Right lobe of liver (tissue), 6 donors: ENCODE measurements at regions not wholly inside any gene's neighbourhood (a gene's known extent, or its start where the extent isn't known, plus 50 kb on each side); places are given as distances from the start of the nearest gene placed in this dataset.

Experiments used
- ATAC-seq, 4 donors: fragments of 200-7000 bp; cut with Tn5 transposase; one replicate each; pipeline ENCODE4 v1.9.1; 2020; ENCODE audit warnings: mild to moderate bottlenecking in 4 of 4, moderate library complexity in 4 of 4
- DNase-seq, 3 donors: peaks; one replicate each; pipeline ENCODE4 v3.0.0-alpha.2; 2020
- H3K27ac ChIP-seq, 3 donors: fragments of 200-600 bp; one replicate each; pipeline ENCODE4 v1.8.0; 2022
- H3K27me3 ChIP-seq, 2 donors: fragments of 200-600 bp; one replicate each; pipeline ENCODE4 v1.8.0; 2022
- H3K36me3 ChIP-seq, 4 donors: fragments of 200-600 bp; sonication (generic) in 1 of 4; one replicate each; pipeline versions ENCODE4 v1.5.1 to v1.8.0; 2017 to 2022; ENCODE audit warnings: control low read depth in 1 of 4
- H3K4me1 ChIP-seq, 4 donors: fragments of 200-600 bp; sonication (generic) in 1 of 4; one replicate each; pipeline versions ENCODE4 v1.5.1 to v1.8.0; 2017 to 2022; ENCODE audit warnings: control low read depth in 1 of 4
- H3K4me3 ChIP-seq, 3 donors: fragments of 200-600 bp; one replicate each; pipeline ENCODE4 v1.8.0; 2022
- H3K9me3 ChIP-seq, 4 donors: fragments of 200-600 bp; sonication (generic) in 1 of 4; one replicate each; pipeline versions ENCODE4 v1.5.1 to v1.8.0; 2017 to 2022; ENCODE audit warnings: control low read depth in 1 of 4
- CTCF ChIP-seq, 4 donors: fragments of 200-600 bp in 3 of 4; fragments of 450-650 bp in 1 of 4; IDR thresholded peaks; one replicate each; pipeline versions ENCODE4 v1.5.1 to v1.8.0; 2016 to 2022; ENCODE audit warnings: antibody characterized with exemption in 4 of 4, mild to moderate bottlenecking in 2 of 4
- POLR2A ChIP-seq: fragments of 450-650 bp; IDR thresholded peaks from one replicate; pipeline ENCODE4 v1.6.1; 2017; ENCODE audit warnings: antibody characterized with exemption, mild to moderate bottlenecking
- WGBS: methylation state at CpG from one replicate; pipeline ENCODE4 v1.1.6; 2018; ENCODE audit warnings: low coverage, low lambda C conversion rate; ENCODE audit not compliant: insufficient coverage; ENCODE audit errors: missing lambda C conversion rate; 5-methylcytosine and 5-hydroxymethylcytosine counted together
- intact Hi-C, 2 donors: fragments of 100-400 bp; cut with DNase I; formaldehyde crosslinking; loops; one replicate each; pipeline versions ENCODE4 v1.11.2 to v1.14.1; 2022
- donor health status: DM: no; HTN: yes; CAD: no.
- donor health status: DM: no; HTN: no; CAD: no.
- donor health status: DM: no; HTN: no; CAD: no.
- donor health status: DM: no; HTN: yes; CAD: no.
- donor health status: DM: no; HTN: yes; CAD: no.

GRCh38 chr22:49368976-49369725, 458.5 kb downstream of the BRD1 start:
- H3K9me3 ChIP-seq, result no peaks in the 10 kb centered on the region
- no peaks in the 10 kb centered on the region for H3K4me1 ChIP-seq
- ATAC-seq, result peak; percentile 16 to 53 (median 44)
- no peaks in the 10 kb centered on the region for H3K27me3 ChIP-seq
- no peaks in the 10 kb centered on the region for H3K36me3 ChIP-seq
- TF ChIP-seq CTCF (IDR thresholded peaks at IDR 0.05) (no peak), POLR2A (no peak)
- no peak overlapping the region for H3K27ac ChIP-seq
- WGBS, result 29% methylated on average over 13 of the region's 41 CpGs
- intact Hi-C loops, result no loop called here
- no peak for DNase-seq
- H3K4me3 ChIP-seq, result no peak overlapping the region

- no peak for DNase-seq
- H3K27me3 ChIP-seq, result no peaks in the 10 kb centered on the region
- intact Hi-C loops, result no loop called here
- H3K27ac ChIP-seq, result no peak overlapping the region
- H3K36me3 ChIP-seq, result no peaks in the 10 kb centered on the region
- H3K4me3 ChIP-seq, result no peak overlapping the region
- no peak for ATAC-seq
- WGBS, result 67% methylated on average over 15 of the region's 19 CpGs
- H3K9me3 ChIP-seq, result no peaks in the 10 kb centered on the region
- no peaks in the 10 kb centered on the region for H3K4me1 ChIP-seq
- TF ChIP-seq POLR2A (no peak), CTCF (IDR thresholded peaks at IDR 0.05) (no peak)
These were observed 459.3 kb downstream of the BRD1 start for GRCh38 chr22:49368221-49368975.

- TF ChIP-seq POLR2A (no peak), CTCF (IDR thresholded peaks at IDR 0.05) (no peak)
- Histone ChIP-seq H3K27me3 (no peaks in the 10 kb centered on the region), H3K27ac (no peak overlapping the region), H3K9me3 (no peaks in the 10 kb centered on the region), H3K4me1 (no peaks in the 10 kb centered on the region), H3K36me3 (no peaks in the 10 kb centered on the region), H3K4me3 (no peak overlapping the region)
- DNase-seq (no peak), ATAC-seq (no peak)
- 48% methylated on average over 10 of the region's 10 CpGs for WGBS
- intact Hi-C loops, result no loop called here
These were observed 460.5 kb downstream of the BRD1 start for GRCh38 chr22:49367041-49367697.

- Histone ChIP-seq H3K4me3 (no peak overlapping the region), H3K36me3 (no peaks in the 10 kb centered on the region), H3K4me1 (no peaks in the 10 kb centered on the region), H3K9me3 (no peaks in the 10 kb centered on the region), H3K27ac (no peak overlapping the region), H3K27me3 (no peaks in the 10 kb centered on the region)
- intact Hi-C loops, result no loop called here
- WGBS, result 53% methylated on average over 5 of the region's 11 CpGs
- no peak for ATAC-seq
- no peak for DNase-seq
- TF ChIP-seq CTCF (IDR thresholded peaks at IDR 0.05) (no peak), POLR2A (no peak)
These were observed 461.2 kb downstream of the BRD1 start for GRCh38 chr22:49366437-49366836.
